Liver (tissue), 8 donors: ENCODE measurements at regions not wholly inside any gene's neighbourhood (a gene's known extent, or its start where the extent isn't known, plus 50 kb on each side); places are given as distances from the start of the nearest gene placed in this dataset.

ENCODE experiments used
- DNase-seq: peaks from one replicate; pipeline ENCODE4 v3.0.0-alpha.2; 2017; ENCODE audit warnings: low spot score
- H3K27ac ChIP-seq, 2 donors: one replicate each; pipeline ENCODE4 v1.7.0; 2013; ENCODE audit warnings: inconsistent platforms in 2 of 2, low read length in 2 of 2, control low read depth in 1 of 2, low read depth in 1 of 2, mild to moderate bottlenecking in 1 of 2
- H3K27me3 ChIP-seq, 4 donors: one replicate each; pipeline versions ENCODE4 v1.6.1 to v1.7.0; 2013; ENCODE audit warnings: low read length in 3 of 4, inconsistent platforms in 1 of 4, mild to moderate bottlenecking in 1 of 4, moderate library complexity in 1 of 4; ENCODE audit not compliant: control insufficient read depth in 4 of 4, insufficient read depth in 4 of 4
- H3K36me3 ChIP-seq, 4 donors: one replicate each; pipeline versions ENCODE4 v1.6.1 to v1.7.0; 2013; ENCODE audit warnings: low read length in 3 of 4, mild to moderate bottlenecking in 3 of 4, low read depth in 1 of 4, moderate library complexity in 1 of 4; ENCODE audit not compliant: control insufficient read depth in 4 of 4, insufficient read depth in 3 of 4
- H3K4me1 ChIP-seq, 4 donors: one replicate each; pipeline versions ENCODE4 v1.6.1 to v1.7.0; 2013; ENCODE audit warnings: low read length in 3 of 4, mild to moderate bottlenecking in 3 of 4, moderate library complexity in 1 of 4; ENCODE audit not compliant: control insufficient read depth in 4 of 4, insufficient read depth in 4 of 4
- H3K4me3 ChIP-seq, 3 donors: one replicate each; pipeline versions ENCODE4 v1.6.1 to v1.7.0; 2013; ENCODE audit warnings: low read length in 3 of 3, control low read depth in 1 of 3, low read depth in 1 of 3, mild to moderate bottlenecking in 1 of 3
- H3K9ac ChIP-seq, 2 donors: one replicate each; pipeline ENCODE4 v1.7.0; 2013; ENCODE audit warnings: low read length in 2 of 2, mild to moderate bottlenecking in 2 of 2, moderate library complexity in 2 of 2, control low read depth in 1 of 2, low read depth in 1 of 2
- H3K9me3 ChIP-seq, 4 donors: one replicate each; pipeline versions ENCODE4 v1.6.1 to v1.7.0; 2013; ENCODE audit warnings: low read length in 3 of 4; ENCODE audit not compliant: control insufficient read depth in 4 of 4
- ATF3 ChIP-seq: IDR thresholded peaks from 2 replicates; pipeline ENCODE4 v1.6.1; 2016; ENCODE audit warnings: antibody characterized with exemption
- EGR1 ChIP-seq, 2 donors: IDR thresholded peaks; 2 replicates each; pipeline ENCODE4 v1.6.1; 2016 to 2018; ENCODE audit warnings: antibody characterized with exemption in 2 of 2, low read depth in 2 of 2
- FOXA1 ChIP-seq: IDR thresholded peaks from 2 replicates; pipeline ENCODE4 v1.6.1; 2016; ENCODE audit warnings: antibody characterized with exemption
- FOXA2 ChIP-seq: IDR thresholded peaks from 2 replicates; pipeline ENCODE4 v1.6.1; 2016; ENCODE audit warnings: antibody characterized with exemption
- GABPA ChIP-seq, 2 donors: IDR thresholded peaks in 1 of 2; conservative IDR thresholded peaks in 1 of 2; 2 replicates each; pipeline ENCODE4 v1.6.1; 2016; ENCODE audit warnings: antibody characterized with exemption in 2 of 2, mild to moderate bottlenecking in 1 of 2, moderate library complexity in 1 of 2
- HNF4A ChIP-seq, 2 donors: conservative IDR thresholded peaks; 2 replicates each; pipeline ENCODE4 v1.6.1; 2016; ENCODE audit warnings: antibody characterized with exemption in 2 of 2, mild to moderate bottlenecking in 2 of 2
- HNF4G ChIP-seq: IDR thresholded peaks from 2 replicates; pipeline ENCODE4 v1.6.1; 2016; ENCODE audit warnings: antibody characterized with exemption
- JUND ChIP-seq, 2 donors: IDR thresholded peaks; 2 replicates each; pipeline ENCODE4 v1.6.1; 2016; ENCODE audit warnings: antibody characterized with exemption in 2 of 2
- NR2F2 ChIP-seq: IDR thresholded peaks from 2 replicates; pipeline ENCODE4 v1.6.1; 2016; ENCODE audit warnings: antibody characterized with exemption
- RAD21 ChIP-seq, 2 donors: IDR thresholded peaks; 2 replicates each; pipeline ENCODE4 v1.6.1; 2016; ENCODE audit warnings: antibody characterized with exemption in 2 of 2, mild to moderate bottlenecking in 2 of 2
- SP1 ChIP-seq: IDR thresholded peaks from 2 replicates; pipeline ENCODE4 v1.6.1; 2018; ENCODE audit warnings: antibody characterized with exemption, mild to moderate bottlenecking
- TAF1 ChIP-seq: conservative IDR thresholded peaks from 2 replicates; pipeline ENCODE4 v1.6.1; 2016; ENCODE audit warnings: antibody characterized with exemption, mild to moderate bottlenecking
- YY1 ChIP-seq: IDR thresholded peaks from 2 replicates; pipeline ENCODE4 v1.6.1; 2016; ENCODE audit warnings: antibody characterized with exemption, mild to moderate bottlenecking
- WGBS: extraction: QIAGEN DNeasy Blood & Tissue Kit; methylation state at CpG from one replicate; pipeline ENCODE4 v1.1.7; 2013; 5-methylcytosine and 5-hydroxymethylcytosine counted together
- TF ChIP-seq, protein P1 (sequence below): IDR thresholded peaks from 2 replicates; pipeline ENCODE4 v1.6.1; 2016; ENCODE audit warnings: antibody characterized with exemption
- TF ChIP-seq, protein P2 (sequence below): IDR thresholded peaks from 2 replicates; pipeline ENCODE4 v1.6.1; 2016; ENCODE audit warnings: antibody characterized with exemption
- TF ChIP-seq, protein P3 (sequence below): IDR thresholded peaks from 2 replicates; pipeline ENCODE4 v1.6.1; 2016; ENCODE audit warnings: antibody characterized with exemption, mild to moderate bottlenecking
- TF ChIP-seq, protein P4 (sequence below): fragments of 150-350 bp; IDR thresholded peaks from 2 replicates; pipeline ENCODE4 v1.5.1; 2017; ENCODE audit warnings: improper control_type of control experiment, low read depth, low read length; ENCODE audit not compliant: missing input control
- donor health status: healthy.
- donor health status: healthy.
- donor health status: healthy.
- donor health status: healthy.
- donor health status: healthy.

DNA sequence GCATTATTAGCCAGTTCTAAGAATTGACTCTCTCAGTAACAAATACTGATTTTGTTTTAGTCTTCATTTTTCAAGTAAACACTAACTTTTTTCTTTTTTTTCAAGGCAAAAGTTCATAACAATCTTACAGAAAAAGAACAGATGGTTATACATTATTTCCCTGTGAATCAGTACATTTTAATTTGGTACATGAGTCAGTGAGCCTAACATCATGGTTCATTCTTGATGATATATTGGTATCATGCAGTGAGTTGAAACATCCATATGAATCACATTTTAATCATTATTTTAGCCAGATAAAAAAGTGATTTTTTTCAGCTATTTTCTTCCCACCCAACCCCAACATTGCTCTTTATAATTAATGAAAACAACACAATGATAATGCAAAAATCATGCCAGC is 184.3 kb upstream of the TACR3 start:
- H3K36me3 ChIP-seq = no peaks in the 10 kb centered on the region
- no peaks in the 10 kb centered on the region for H3K27me3 ChIP-seq
- no peaks in the 10 kb centered on the region for H3K4me1 ChIP-seq
- no peak for DNase-seq
- no peak overlapping the region for H3K4me3 ChIP-seq
- TF ChIP-seq SP1 (no peak), FOXA2 (no peak), GABPA (IDR thresholded peaks at IDR 0.05 in 1 of 2, conservative IDR thresholded peaks at IDR 0.05 in 1 of 2) (no peak), EGR1 (IDR thresholded peaks at IDR 0.05; ENCODE audit: low read depth in 2 of 2) (no peak), NR2F2 (no peak), TAF1 (no peak), HNF4A (conservative IDR thresholded peaks at IDR 0.05) (no peak), YY1 (no peak)
- TF ChIP-seq, protein P1, sequence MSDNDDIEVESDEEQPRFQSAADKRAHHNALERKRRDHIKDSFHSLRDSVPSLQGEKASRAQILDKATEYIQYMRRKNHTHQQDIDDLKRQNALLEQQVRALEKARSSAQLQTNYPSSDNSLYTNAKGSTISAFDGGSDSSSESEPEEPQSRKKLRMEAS = no peak
- H3K27ac ChIP-seq = no peak overlapping the region
- no peaks in the 10 kb centered on the region for H3K9me3 ChIP-seq
- no peak overlapping the region for H3K9ac ChIP-seq

DNA sequence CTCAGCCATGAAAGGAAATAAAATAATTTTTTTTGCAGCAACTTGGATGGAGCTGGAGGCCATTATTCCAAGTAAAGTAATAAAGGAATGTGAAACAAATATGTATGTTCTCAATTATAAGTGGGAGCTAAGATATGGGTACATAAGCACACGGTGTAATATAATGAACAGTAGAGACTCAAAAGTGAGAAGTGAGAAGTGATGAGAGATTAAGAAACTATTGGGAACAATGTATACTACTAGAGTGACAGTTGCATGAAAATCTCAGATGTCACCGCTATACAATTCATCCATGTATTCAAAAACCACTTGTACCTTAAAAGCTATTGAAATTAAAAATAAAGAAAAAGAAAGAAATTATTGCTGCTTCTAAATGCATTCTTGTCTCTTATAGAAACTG is 182.9 kb upstream of the TACR3 start:
- Histone ChIP-seq H3K4me3 (no peak overlapping the region), H3K36me3 (no peaks in the 10 kb centered on the region), H3K9me3 (no peaks in the 10 kb centered on the region), H3K4me1 (no peaks in the 10 kb centered on the region), H3K27me3 (no peaks in the 10 kb centered on the region), H3K27ac (no peak overlapping the region), H3K9ac (no peak overlapping the region)
- TF ChIP-seq HNF4A (conservative IDR thresholded peaks at IDR 0.05) (no peak), EGR1 (IDR thresholded peaks at IDR 0.05; ENCODE audit: low read depth in 2 of 2) (no peak), YY1 (no peak), FOXA2 (no peak)
- TF ChIP-seq, protein P2, sequence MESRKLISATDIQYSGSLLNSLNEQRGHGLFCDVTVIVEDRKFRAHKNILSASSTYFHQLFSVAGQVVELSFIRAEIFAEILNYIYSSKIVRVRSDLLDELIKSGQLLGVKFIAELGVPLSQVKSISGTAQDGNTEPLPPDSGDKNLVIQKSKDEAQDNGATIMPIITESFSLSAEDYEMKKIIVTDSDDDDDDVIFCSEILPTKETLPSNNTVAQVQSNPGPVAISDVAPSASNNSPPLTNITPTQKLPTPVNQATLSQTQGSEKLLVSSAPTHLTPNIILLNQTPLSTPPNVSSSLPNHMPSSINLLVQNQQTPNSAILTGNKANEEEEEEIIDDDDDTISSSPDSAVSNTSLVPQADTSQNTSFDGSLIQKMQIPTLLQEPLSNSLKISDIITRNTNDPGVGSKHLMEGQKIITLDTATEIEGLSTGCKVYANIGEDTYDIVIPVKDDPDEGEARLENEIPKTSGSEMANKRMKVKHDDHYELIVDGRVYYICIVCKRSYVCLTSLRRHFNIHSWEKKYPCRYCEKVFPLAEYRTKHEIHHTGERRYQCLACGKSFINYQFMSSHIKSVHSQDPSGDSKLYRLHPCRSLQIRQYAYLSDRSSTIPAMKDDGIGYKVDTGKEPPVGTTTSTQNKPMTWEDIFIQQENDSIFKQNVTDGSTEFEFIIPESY = no peak
- 91% methylated on average over 2 of the region's 2 CpGs for WGBS
- DNase-seq = no peak

DNA sequence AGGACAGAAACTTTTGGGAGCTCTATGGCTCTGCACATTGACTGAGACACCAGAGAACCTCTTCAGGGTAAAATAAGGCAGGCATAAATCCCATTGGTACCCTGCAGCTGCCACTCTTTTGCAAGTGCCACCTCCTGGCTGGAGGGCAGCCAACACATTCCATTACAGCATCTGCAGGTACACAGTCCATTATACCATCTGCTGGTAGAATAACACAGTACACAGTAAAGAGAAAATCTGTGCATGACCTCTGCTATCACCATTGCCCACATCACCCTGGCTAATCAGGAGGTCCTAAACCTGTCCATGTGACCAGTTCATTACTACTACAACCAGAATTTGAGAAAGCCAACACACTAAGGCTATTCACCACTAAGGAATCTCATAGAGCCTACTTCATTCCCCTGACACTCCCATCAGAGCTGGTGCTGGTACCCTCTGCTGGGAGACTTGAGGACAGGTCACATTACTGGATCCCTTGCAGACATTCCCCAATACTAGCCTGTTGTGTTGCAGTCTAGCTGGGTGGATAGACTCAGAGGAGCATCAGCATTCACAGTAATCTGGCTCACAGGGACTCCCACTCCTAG is 176.2 kb upstream of the TACR3 start:
- Histone ChIP-seq H3K9me3 (no peaks in the 10 kb centered on the region), H3K36me3 (no peaks in the 10 kb centered on the region), H3K4me3 (no peak overlapping the region), H3K27me3 (no peaks in the 10 kb centered on the region), H3K4me1 (no peaks in the 10 kb centered on the region), H3K27ac (no peak overlapping the region), H3K9ac (no peak overlapping the region)
- no peak for DNase-seq
- TF ChIP-seq YY1 (no peak), JUND (IDR thresholded peaks at IDR 0.05) (no peak), HNF4G (no peak), FOXA2 (no peak), TAF1 (no peak), RAD21 (IDR thresholded peaks at IDR 0.05) (no peak), ATF3 (no peak), SP1 (no peak), GABPA (IDR thresholded peaks at IDR 0.05 in 1 of 2, conservative IDR thresholded peaks at IDR 0.05 in 1 of 2) (no peak), NR2F2 (no peak), FOXA1 (no peak)
- TF ChIP-seq, protein P3, sequence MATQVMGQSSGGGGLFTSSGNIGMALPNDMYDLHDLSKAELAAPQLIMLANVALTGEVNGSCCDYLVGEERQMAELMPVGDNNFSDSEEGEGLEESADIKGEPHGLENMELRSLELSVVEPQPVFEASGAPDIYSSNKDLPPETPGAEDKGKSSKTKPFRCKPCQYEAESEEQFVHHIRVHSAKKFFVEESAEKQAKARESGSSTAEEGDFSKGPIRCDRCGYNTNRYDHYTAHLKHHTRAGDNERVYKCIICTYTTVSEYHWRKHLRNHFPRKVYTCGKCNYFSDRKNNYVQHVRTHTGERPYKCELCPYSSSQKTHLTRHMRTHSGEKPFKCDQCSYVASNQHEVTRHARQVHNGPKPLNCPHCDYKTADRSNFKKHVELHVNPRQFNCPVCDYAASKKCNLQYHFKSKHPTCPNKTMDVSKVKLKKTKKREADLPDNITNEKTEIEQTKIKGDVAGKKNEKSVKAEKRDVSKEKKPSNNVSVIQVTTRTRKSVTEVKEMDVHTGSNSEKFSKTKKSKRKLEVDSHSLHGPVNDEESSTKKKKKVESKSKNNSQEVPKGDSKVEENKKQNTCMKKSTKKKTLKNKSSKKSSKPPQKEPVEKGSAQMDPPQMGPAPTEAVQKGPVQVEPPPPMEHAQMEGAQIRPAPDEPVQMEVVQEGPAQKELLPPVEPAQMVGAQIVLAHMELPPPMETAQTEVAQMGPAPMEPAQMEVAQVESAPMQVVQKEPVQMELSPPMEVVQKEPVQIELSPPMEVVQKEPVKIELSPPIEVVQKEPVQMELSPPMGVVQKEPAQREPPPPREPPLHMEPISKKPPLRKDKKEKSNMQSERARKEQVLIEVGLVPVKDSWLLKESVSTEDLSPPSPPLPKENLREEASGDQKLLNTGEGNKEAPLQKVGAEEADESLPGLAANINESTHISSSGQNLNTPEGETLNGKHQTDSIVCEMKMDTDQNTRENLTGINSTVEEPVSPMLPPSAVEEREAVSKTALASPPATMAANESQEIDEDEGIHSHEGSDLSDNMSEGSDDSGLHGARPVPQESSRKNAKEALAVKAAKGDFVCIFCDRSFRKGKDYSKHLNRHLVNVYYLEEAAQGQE = no peak
- TF ChIP-seq, protein P4, sequence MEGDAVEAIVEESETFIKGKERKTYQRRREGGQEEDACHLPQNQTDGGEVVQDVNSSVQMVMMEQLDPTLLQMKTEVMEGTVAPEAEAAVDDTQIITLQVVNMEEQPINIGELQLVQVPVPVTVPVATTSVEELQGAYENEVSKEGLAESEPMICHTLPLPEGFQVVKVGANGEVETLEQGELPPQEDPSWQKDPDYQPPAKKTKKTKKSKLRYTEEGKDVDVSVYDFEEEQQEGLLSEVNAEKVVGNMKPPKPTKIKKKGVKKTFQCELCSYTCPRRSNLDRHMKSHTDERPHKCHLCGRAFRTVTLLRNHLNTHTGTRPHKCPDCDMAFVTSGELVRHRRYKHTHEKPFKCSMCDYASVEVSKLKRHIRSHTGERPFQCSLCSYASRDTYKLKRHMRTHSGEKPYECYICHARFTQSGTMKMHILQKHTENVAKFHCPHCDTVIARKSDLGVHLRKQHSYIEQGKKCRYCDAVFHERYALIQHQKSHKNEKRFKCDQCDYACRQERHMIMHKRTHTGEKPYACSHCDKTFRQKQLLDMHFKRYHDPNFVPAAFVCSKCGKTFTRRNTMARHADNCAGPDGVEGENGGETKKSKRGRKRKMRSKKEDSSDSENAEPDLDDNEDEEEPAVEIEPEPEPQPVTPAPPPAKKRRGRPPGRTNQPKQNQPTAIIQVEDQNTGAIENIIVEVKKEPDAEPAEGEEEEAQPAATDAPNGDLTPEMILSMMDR = no peak
- TF ChIP-seq, protein P2 = no peak
- TF ChIP-seq, protein P1 = no peak
